Colonic mucosa (tissue), 4 donors: ENCODE measurements at regions not wholly inside any gene's neighbourhood (a gene's known extent, or its start where the extent isn't known, plus 50 kb on each side); places are given as distances from the start of the nearest gene placed in this dataset.

Experiments used
- DNase-seq: peaks from one replicate; pipeline ENCODE4 v3.0.0-alpha.2; 2020
- H3K27ac ChIP-seq: fragments of 200-600 bp; one replicate; pipeline ENCODE4 v1.8.0; 2021
- H3K27me3 ChIP-seq: fragments of 200-600 bp; one replicate; pipeline ENCODE4 v1.8.0; 2021
- H3K36me3 ChIP-seq: fragments of 200-600 bp; one replicate; pipeline ENCODE4 v1.8.0; 2021
- H3K4me1 ChIP-seq: fragments of 200-600 bp; one replicate; pipeline ENCODE4 v1.8.0; 2021; ENCODE audit warnings: mild to moderate bottlenecking
- H3K4me3 ChIP-seq: fragments of 200-600 bp; one replicate; pipeline ENCODE4 v1.8.0; 2021
- H3K9ac ChIP-seq, 2 donors: one replicate each; pipeline ENCODE4 v1.7.0; 2013; ENCODE audit warnings: control low read depth in 2 of 2, low read depth in 2 of 2, low read length in 2 of 2
- H3K9me3 ChIP-seq: fragments of 200-600 bp; one replicate; pipeline ENCODE4 v1.8.0; 2021
- CTCF ChIP-seq: fragments of 200-600 bp; IDR thresholded peaks from one replicate; pipeline ENCODE4 v1.8.0; 2022; ENCODE audit warnings: antibody characterized with exemption, mild to moderate bottlenecking
- intact Hi-C: fragments of 100-400 bp; cut with DNase I; formaldehyde crosslinking; loops from one replicate; pipeline ENCODE4 v1.14.1; 2022
- donor health status: healthy.
- donor health status: DM: no; HTN: no; CAD: no.
- donor health status: DM: no; HTN: no; CAD: no.

GRCh38 chr5:71865665-71866320 lies 146.7 kb downstream of the CARTPT start:
- TF ChIP-seq CTCF = no peak
- intact Hi-C loops = no loop called here
- no peak overlapping the region for H3K9ac ChIP-seq
- H3K4me3 ChIP-seq = no peak overlapping the region
- no peak for DNase-seq
- H3K9me3 ChIP-seq = no peaks in the 10 kb centered on the region
- no peaks in the 10 kb centered on the region for H3K4me1 ChIP-seq
- no peaks in the 10 kb centered on the region for H3K36me3 ChIP-seq
- no peak overlapping the region for H3K27ac ChIP-seq
- no peaks in the 10 kb centered on the region for H3K27me3 ChIP-seq

GRCh38 chr5:71872311-71872864 lies 153.3 kb downstream of the CARTPT start:
- DNase-seq = no peak
- no peak overlapping the region for H3K27ac ChIP-seq
- intact Hi-C loops = no loop called here
- no peak overlapping the region for H3K9ac ChIP-seq
- H3K27me3 ChIP-seq = no peaks in the 10 kb centered on the region
- H3K36me3 ChIP-seq = no peaks in the 10 kb centered on the region
- no peak overlapping the region for H3K4me3 ChIP-seq
- no peaks in the 10 kb centered on the region for H3K9me3 ChIP-seq
- H3K4me1 ChIP-seq = no peaks in the 10 kb centered on the region
- TF ChIP-seq CTCF = no peak

- Histone ChIP-seq H3K27ac (no peak overlapping the region), H3K4me1 (no peaks in the 10 kb centered on the region), H3K9me3 (no peaks in the 10 kb centered on the region), H3K36me3 (no peaks in the 10 kb centered on the region), H3K4me3 (no peak overlapping the region), H3K9ac (no peak overlapping the region), H3K27me3 (no peaks in the 10 kb centered on the region)
- TF ChIP-seq CTCF = no peak
- intact Hi-C loops = no loop called here
- DNase-seq = no peak
Observed at GRCh38 chr5:71873191-71873591, 154.1 kb downstream of the CARTPT start.

DNA sequence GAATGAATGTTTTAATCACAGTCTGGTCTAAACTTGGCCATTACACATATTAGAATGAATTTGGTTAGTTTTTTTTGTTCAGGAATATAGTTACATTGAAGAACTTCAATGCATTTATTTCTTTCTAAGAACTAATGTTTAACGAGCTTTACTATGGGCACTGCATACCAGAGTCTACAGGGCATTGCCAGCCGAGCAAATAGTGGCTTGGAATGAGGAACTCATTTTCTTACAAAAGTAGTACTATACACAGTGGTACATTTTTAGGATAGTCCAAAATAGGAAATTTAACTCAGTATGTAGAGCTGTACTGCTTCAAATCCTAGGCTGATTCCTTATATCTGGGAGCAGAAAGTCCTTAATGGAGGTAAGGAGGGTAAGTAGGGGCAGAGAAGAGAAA lies 155.4 kb downstream of the CARTPT start:
- TF ChIP-seq CTCF = no peak
- Histone ChIP-seq H3K4me3 (no peak overlapping the region), H3K4me1 (no peaks in the 10 kb centered on the region), H3K9ac (no peak overlapping the region), H3K27ac (no peak overlapping the region), H3K9me3 (no peaks in the 10 kb centered on the region), H3K27me3 (no peaks in the 10 kb centered on the region), H3K36me3 (no peaks in the 10 kb centered on the region)
- no peak for DNase-seq
- intact Hi-C loops = no loop called here

DNA sequence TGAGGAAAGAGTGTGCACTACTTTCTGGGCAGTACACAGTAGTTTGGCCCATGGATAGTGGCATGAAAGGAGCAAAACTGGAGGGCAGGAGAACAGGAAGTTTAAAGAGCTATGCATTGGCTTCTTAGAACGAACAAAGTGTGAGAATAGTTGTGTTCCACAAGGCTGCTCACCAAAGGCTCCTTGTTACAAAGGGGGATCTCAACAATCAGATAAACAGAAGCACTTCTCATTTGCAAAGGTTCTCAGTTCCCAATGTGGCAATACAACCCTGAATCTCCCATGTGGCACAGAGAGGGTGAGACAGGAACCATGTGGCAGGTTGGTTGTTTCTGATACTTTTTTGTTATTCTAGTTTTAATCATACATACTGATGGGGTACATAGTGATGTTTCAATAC lies 158.4 kb downstream of the CARTPT start:
- no peak overlapping the region for H3K27ac ChIP-seq
- no peak for DNase-seq

More for the DNA sequence above, 158.4 kb downstream of the CARTPT start:
- Histone ChIP-seq H3K9ac (no peak overlapping the region), H3K27me3 (no peaks in the 10 kb centered on the region), H3K36me3 (no peaks in the 10 kb centered on the region), H3K4me1 (no peaks in the 10 kb centered on the region), H3K4me3 (no peak overlapping the region), H3K9me3 (no peaks in the 10 kb centered on the region)
- TF ChIP-seq CTCF = no peak
- intact Hi-C loops = no loop called here
